Stomach (tissue), 8 donors: ENCODE measurements at regions not wholly inside any gene's neighbourhood (a gene's known extent, or its start where the extent isn't known, plus 50 kb on each side); places are given as distances from the start of the nearest gene placed in this dataset.

Experiments
- DNase-seq, 2 donors: peaks; one replicate each; pipeline versions ENCODE4 v3.0.0 to v3.0.0-alpha.2; 2013 to 2019
- H3K27ac ChIP-seq, 5 donors: fragments of 200-600 bp in 4 of 5; sonication (generic) in 4 of 5; one replicate each; pipeline ENCODE4 v1.5.1; 2013 to 2019; ENCODE audit warnings: mild to moderate bottlenecking in 1 of 5, moderate library complexity in 1 of 5
- H3K27me3 ChIP-seq, 3 donors: fragments of 200-600 bp; sonication (generic); one replicate each; pipeline ENCODE4 v1.5.1; 2017 to 2019; ENCODE audit warnings: mixed run types in 1 of 3
- H3K36me3 ChIP-seq, 4 donors: fragments of 200-600 bp; sonication (generic); 1 replicate in 3 of 4; 2 replicates in 1 of 4; pipeline ENCODE4 v1.5.1; 2016 to 2019
- H3K4me1 ChIP-seq, 4 donors: fragments of 200-600 bp; sonication (generic); one replicate each; pipeline ENCODE4 v1.5.1; 2016 to 2019
- H3K4me3 ChIP-seq, 4 donors: fragments of 200-600 bp; sonication (generic) in 3 of 4; one replicate each; pipeline ENCODE4 v1.5.1; 2016 to 2019; ENCODE audit warnings: mild to moderate bottlenecking in 1 of 4
- H3K9me3 ChIP-seq, 4 donors: fragments of 200-600 bp; sonication (generic); one replicate each; pipeline ENCODE4 v1.5.1; 2016 to 2019
- EP300 ChIP-seq: sonication (generic); formaldehyde crosslinking; IDR thresholded peaks from one replicate; pipeline ENCODE4 v1.6.1; 2017; ENCODE audit warnings: antibody characterized with exemption
- POLR2A ChIP-seq, 4 donors: fragments of 450-650 bp; IDR thresholded peaks; one replicate each; pipeline ENCODE4 v1.6.1; 2016; ENCODE audit warnings: antibody characterized with exemption in 4 of 4, control low read depth in 2 of 4, mild to moderate bottlenecking in 1 of 4, moderate library complexity in 1 of 4
- POLR2AphosphoS5 ChIP-seq, 3 donors: sonication (generic); formaldehyde crosslinking; IDR thresholded peaks; one replicate each; pipeline ENCODE4 v1.6.1; 2016; ENCODE audit warnings: antibody characterized with exemption in 3 of 3
- WGBS, 5 donors: extraction: QIAGEN DNeasy Blood & Tissue Kit in 3 of 5; methylation state at CpG; one replicate each; pipeline versions ENCODE4 v1.1.5 to v1.1.7; 2013 to 2018; 5-methylcytosine and 5-hydroxymethylcytosine counted together
- intact Hi-C: fragments of 100-400 bp; cut with DNase I; formaldehyde crosslinking; loops from one replicate; pipeline ENCODE4 v1.15.1; 2023; ENCODE audit warnings: low total_unique reads
- TF ChIP-seq, protein P1 (sequence below), 7 experiments: fragments of 450-650 bp in 4 of 7; fragments of 200-600 bp in 3 of 7; sonication (generic) in 3 of 7; IDR thresholded peaks; one replicate each; pipeline ENCODE4 v1.5.1; 2016 to 2019; ENCODE audit warnings: antibody characterized with exemption in 7 of 7, control low read depth in 2 of 7, mild to moderate bottlenecking in 1 of 7
- donor health status: healthy with polysubstance abuse.
- donor health status: Bipolar disorder and iron deficiency.
- donor health status: healthy.

DNA sequence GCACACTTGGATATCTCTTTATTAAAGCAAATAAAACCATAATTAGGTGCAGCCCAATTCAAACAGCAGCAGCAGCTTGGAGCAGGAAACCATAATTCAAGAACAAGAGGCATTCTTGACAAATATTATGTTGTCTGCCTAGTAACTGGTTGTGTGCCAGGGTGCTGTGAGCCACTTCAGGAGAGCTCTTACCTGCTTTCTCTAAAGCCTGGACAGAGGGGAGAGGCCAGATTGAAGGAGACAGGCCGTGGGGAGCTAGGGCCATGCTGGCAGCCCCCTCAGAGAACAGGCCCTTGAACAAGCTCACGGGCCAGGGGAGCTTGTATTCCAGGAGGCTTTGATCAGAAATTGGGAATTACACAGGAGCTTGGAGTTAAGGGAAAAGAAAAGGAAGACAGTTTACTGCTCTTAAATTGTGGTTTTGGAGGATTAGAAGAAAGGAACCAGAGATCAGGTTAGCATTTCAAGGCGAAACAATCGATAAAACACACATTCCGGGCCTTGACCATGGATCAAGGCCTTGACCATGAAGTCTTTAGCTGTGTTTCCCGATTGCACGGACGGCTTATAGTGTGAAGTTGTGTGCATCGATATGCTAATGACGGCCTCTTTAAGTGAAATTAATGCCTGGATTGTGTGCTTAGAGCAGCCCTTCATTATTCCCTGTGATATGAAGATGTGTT, 69.8 kb upstream of the NKX2-2 start:
- Histone ChIP-seq H3K9me3 (no peaks in the 10 kb centered on the region), H3K27ac (no peak overlapping the region), H3K4me1 (no peaks in the 10 kb centered on the region), H3K36me3 (no peaks in the 10 kb centered on the region), H3K27me3 (peaks cover 0 to 48% (median 3%) of the 10 kb centered on the region in 3 donors), H3K4me3 (no peak overlapping the region)
- TF ChIP-seq POLR2AphosphoS5 (IDR thresholded peaks at IDR 0.05) (no peak), POLR2A (IDR thresholded peaks at IDR 0.05) (no peak), EP300 (no peak)
- DNase-seq = no peak
- WGBS, 5 donors = 88 to 91% (median 89%) methylated on average over 10 of the region's 10 CpGs
- intact Hi-C loops = no loop called here

GRCh38 chr20:21577551-21577950, 63.7 kb upstream of the NKX2-2 start:
- TF ChIP-seq POLR2A (IDR thresholded peaks at IDR 0.05) (no peak), EP300 (no peak), POLR2AphosphoS5 (IDR thresholded peaks at IDR 0.05) (no peak)
- TF ChIP-seq, protein P1, sequence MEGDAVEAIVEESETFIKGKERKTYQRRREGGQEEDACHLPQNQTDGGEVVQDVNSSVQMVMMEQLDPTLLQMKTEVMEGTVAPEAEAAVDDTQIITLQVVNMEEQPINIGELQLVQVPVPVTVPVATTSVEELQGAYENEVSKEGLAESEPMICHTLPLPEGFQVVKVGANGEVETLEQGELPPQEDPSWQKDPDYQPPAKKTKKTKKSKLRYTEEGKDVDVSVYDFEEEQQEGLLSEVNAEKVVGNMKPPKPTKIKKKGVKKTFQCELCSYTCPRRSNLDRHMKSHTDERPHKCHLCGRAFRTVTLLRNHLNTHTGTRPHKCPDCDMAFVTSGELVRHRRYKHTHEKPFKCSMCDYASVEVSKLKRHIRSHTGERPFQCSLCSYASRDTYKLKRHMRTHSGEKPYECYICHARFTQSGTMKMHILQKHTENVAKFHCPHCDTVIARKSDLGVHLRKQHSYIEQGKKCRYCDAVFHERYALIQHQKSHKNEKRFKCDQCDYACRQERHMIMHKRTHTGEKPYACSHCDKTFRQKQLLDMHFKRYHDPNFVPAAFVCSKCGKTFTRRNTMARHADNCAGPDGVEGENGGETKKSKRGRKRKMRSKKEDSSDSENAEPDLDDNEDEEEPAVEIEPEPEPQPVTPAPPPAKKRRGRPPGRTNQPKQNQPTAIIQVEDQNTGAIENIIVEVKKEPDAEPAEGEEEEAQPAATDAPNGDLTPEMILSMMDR (IDR thresholded peaks at IDR 0.05) = no peak
- H3K9me3 ChIP-seq = no peaks in the 10 kb centered on the region
- no peak overlapping the region for H3K4me3 ChIP-seq
- no peaks in the 10 kb centered on the region for H3K36me3 ChIP-seq
- WGBS, 5 donors = 58 to 69% (median 65%) methylated on average over 4 of the region's 4 CpGs
- H3K4me1 ChIP-seq = no peaks in the 10 kb centered on the region
- no peak overlapping the region for H3K27ac ChIP-seq
- peaks cover 0 to 46% (median 3%) of the 10 kb centered on the region in 3 donors for H3K27me3 ChIP-seq
- intact Hi-C loops = no loop called here
- no peak for DNase-seq

DNA sequence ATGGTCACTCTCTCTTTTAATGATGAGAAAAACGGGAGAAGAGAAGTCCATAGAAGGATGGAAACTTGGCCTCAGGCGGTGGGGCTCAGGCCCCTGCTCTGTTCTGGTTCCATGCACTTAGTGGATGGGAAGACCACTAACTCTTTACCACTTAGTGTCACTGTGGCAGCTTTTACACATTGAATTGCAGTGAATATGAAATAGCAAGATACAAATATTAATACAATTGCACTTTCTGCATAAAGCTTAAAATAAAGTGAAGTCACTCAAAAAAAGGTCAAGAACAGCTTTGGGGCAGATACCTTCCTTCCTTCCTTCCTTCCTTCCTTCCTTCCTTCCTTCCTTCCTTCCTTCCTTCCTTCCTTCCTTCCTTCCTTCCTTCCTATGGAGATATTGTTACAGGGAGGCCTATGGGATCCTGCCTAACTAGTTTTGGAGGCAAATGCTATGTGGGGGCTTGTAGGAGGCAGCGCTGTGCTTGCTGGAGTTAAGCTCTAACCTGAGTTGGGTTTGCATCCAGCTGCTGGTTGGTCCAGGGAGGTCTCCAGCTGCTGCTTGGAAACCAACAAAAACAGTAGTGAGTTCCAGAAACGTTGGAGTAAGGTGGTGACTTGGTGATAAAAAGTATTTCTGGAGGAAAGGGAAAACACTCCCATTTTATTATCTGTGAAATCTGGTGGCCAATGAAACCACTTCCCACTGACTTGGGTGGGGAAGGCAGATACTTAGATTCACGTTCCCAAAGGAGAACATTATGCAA, 62.3 kb upstream of the NKX2-2 start:
- Histone ChIP-seq H3K4me1 (no peaks in the 10 kb centered on the region), H3K9me3 (no peaks in the 10 kb centered on the region), H3K4me3 (no peak overlapping the region), H3K27ac (no peak overlapping the region), H3K27me3 (peaks cover 0 to 46% (median 3%) of the 10 kb centered on the region in 3 donors), H3K36me3 (no peaks in the 10 kb centered on the region)
- DNase-seq = no peak
- 46 to 56% (median 51%) methylated on average over 5 of the region's 5 CpGs for WGBS, 5 donors
- intact Hi-C loops = no loop called here
- TF ChIP-seq POLR2A (IDR thresholded peaks at IDR 0.05) (no peak), POLR2AphosphoS5 (IDR thresholded peaks at IDR 0.05) (no peak), EP300 (no peak)
- TF ChIP-seq, protein P1 (IDR thresholded peaks at IDR 0.05) = no peak

- DNase-seq = no peak
- TF ChIP-seq POLR2AphosphoS5 (IDR thresholded peaks at IDR 0.05) (no peak), EP300 (no peak), POLR2A (IDR thresholded peaks at IDR 0.05) (no peak)
- TF ChIP-seq, protein P1 (IDR thresholded peaks at IDR 0.05) = no peak
- Histone ChIP-seq H3K36me3 (no peaks in the 10 kb centered on the region), H3K27ac (no peak overlapping the region), H3K4me3 (no peak overlapping the region), H3K9me3 (no peaks in the 10 kb centered on the region), H3K27me3 (peaks cover 0 to 45% (median 0%) of the 10 kb centered on the region in 3 donors), H3K4me1 (no peaks in the 10 kb centered on the region)
- whole genome bisulfite sequencing, 5 donors = 61 to 76% (median 65%) methylated on average over 3 of the region's 3 CpGs
- intact Hi-C loops = no loop called here
Measured at GRCh38 chr20:21575167-21575566, 61.3 kb upstream of the NKX2-2 start.

DNA sequence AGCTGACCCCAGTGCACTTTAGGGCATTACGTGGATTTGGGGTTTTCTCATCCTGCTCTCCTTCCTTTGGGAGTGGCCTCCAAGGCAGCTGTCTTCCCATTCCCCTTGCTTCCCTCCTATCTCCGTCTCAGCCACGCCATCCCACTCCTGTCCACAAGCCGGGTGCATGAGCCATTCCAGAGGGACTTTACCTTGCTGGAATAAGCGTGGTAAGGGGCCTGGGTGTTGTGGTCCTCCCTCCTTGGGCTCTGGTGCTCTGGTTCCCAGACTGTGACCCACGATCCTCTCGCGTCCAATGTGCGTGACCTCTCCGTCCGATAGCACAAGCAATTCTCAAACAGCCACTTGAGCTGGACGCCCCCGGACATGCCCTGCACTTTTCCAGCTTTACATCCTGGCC, 60.6 kb upstream of the NKX2-2 start:
- peaks cover 0 to 43% (median 5%) of the 10 kb centered on the region in 3 donors for H3K27me3 ChIP-seq
- no peak overlapping the region for H3K4me3 ChIP-seq
- no peaks in the 10 kb centered on the region for H3K4me1 ChIP-seq
- 69 to 84% (median 77%) methylated on average over 13 of the region's 13 CpGs for WGBS, 5 donors
- H3K9me3 ChIP-seq = no peaks in the 10 kb centered on the region
- no peak for TF ChIP-seq POLR2A (IDR thresholded peaks at IDR 0.05)
- TF ChIP-seq, protein P1 (IDR thresholded peaks at IDR 0.05) = no peak
- TF ChIP-seq EP300 = no peak
- no peak for TF ChIP-seq POLR2AphosphoS5 (IDR thresholded peaks at IDR 0.05)
- no peak overlapping the region for H3K27ac ChIP-seq
- H3K36me3 ChIP-seq = no peaks in the 10 kb centered on the region
- intact Hi-C loops = no loop called here
- DNase-seq = no peak
